ENCODE measurements at regions not wholly inside any gene's neighbourhood (a gene's known extent, or its start where the extent isn't known, plus 50 kb on each side); places are given as distances from the start of the nearest gene placed in this dataset.

DNA sequence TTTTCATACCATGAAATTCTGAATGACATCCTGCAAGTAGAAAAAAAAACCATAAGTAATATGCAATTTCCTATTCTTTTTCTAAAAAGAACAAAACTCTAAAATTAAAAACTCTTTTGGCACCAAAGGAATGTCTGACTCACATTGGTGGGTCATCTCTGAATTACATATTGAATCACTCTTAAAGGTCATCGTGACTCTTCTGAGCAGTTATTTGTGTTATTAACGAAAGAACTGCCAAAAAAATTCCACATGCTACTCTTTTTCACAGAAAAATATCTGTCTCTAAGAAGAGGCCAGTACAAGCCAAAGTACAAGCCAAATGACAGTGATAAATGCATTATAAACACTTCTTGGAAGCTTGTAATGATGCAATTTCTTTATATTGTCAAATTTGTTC lies 282.2 kb downstream of the GUCY2F start:
- Mint-ChIP-seq H3K36me3 (no peaks in the 10 kb centered on the region), H3K27ac (no peak overlapping the region), H3K27me3 (ENCODE audit: low read depth) (no peaks in the 10 kb centered on the region), H3K9me3 (peaks cover 21% of the 10 kb centered on the region), H3K4me3 (no peak overlapping the region), H3K4me1 (no peaks in the 10 kb centered on the region)
- no peak for DNase-seq (ENCODE audit: low spot score in 2 of 2, unreplicated experiment in 2 of 2)
- TF ChIP-seq, protein P1, sequence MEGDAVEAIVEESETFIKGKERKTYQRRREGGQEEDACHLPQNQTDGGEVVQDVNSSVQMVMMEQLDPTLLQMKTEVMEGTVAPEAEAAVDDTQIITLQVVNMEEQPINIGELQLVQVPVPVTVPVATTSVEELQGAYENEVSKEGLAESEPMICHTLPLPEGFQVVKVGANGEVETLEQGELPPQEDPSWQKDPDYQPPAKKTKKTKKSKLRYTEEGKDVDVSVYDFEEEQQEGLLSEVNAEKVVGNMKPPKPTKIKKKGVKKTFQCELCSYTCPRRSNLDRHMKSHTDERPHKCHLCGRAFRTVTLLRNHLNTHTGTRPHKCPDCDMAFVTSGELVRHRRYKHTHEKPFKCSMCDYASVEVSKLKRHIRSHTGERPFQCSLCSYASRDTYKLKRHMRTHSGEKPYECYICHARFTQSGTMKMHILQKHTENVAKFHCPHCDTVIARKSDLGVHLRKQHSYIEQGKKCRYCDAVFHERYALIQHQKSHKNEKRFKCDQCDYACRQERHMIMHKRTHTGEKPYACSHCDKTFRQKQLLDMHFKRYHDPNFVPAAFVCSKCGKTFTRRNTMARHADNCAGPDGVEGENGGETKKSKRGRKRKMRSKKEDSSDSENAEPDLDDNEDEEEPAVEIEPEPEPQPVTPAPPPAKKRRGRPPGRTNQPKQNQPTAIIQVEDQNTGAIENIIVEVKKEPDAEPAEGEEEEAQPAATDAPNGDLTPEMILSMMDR (IDR thresholded peaks at IDR 0.05; ENCODE audit: unreplicated experiment): no peak

DNA sequence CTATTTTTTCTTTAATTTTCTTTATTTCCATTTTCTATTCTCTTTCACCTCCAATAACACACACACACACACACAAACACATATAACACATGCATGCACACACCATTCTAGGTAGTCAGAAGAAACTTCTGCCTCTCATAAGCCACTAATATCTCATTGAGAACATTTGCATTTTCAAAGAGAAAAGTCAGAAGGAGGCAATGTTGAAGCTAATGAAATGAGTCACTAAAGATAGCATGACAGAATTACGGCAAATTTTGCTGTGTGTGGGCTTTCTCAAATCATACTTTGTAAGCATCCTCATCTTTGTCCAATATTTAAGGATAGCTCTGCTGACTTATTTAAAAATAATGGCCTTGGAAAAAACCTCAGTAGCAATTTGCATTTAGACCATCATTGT lies 291.3 kb downstream of the GUCY2F start:
- H3K4me1 Mint-ChIP-seq: no peaks in the 10 kb centered on the region
- peaks cover 11% of the 10 kb centered on the region for H3K9me3 Mint-ChIP-seq
- H3K27ac Mint-ChIP-seq: no peak overlapping the region
- DNase-seq (ENCODE audit: low spot score in 2 of 2, unreplicated experiment in 2 of 2): no peak
- H3K27me3 Mint-ChIP-seq (ENCODE audit: low read depth): no peaks in the 10 kb centered on the region
- no peaks in the 10 kb centered on the region for H3K36me3 Mint-ChIP-seq
- no peak overlapping the region for H3K4me3 Mint-ChIP-seq
- TF ChIP-seq, protein P1 (IDR thresholded peaks at IDR 0.05; ENCODE audit: unreplicated experiment): no peak

DNA sequence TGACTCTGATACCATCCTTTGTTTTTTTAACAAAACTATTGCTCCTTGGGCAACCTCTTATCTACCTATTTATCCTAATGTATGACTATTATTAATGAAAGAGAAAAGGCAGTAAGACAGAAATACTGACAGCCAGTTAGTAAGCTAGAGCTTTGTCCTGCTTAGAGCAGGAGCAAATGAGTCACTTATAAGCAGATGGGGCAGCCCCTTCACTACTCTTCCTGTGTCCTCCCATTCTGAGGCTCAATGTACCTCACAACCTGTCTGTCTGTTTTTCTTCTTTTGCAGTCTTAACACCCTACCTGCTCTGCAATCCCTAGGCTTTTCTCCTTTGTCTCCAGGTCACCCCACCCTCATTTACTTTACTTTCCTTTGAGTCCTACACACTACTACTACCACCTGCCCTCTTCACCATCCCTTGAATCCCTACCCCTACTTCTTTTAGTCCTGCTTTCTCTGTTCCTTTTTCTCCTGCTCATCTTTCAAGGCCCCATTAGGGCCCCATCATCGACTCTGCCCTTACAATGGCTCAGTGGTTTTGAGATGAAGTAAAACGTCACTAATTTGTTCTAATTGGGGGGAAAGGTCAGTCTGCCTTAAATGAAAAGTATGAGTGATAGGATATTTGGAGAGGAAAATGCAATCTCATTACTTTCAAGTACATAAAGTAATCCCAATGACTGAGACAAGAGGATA lies 294.3 kb downstream of the GUCY2F start:
- TF ChIP-seq, protein P1 (IDR thresholded peaks at IDR 0.05; ENCODE audit: unreplicated experiment): no peak
- no peak for DNase-seq (ENCODE audit: low spot score in 2 of 2, unreplicated experiment in 2 of 2)
- Mint-ChIP-seq H3K27me3 (ENCODE audit: low read depth) (no peaks in the 10 kb centered on the region), H3K36me3 (no peaks in the 10 kb centered on the region), H3K4me3 (no peak overlapping the region), H3K4me1 (no peaks in the 10 kb centered on the region), H3K27ac (no peak overlapping the region), H3K9me3 (no peaks in the 10 kb centered on the region)

DNA sequence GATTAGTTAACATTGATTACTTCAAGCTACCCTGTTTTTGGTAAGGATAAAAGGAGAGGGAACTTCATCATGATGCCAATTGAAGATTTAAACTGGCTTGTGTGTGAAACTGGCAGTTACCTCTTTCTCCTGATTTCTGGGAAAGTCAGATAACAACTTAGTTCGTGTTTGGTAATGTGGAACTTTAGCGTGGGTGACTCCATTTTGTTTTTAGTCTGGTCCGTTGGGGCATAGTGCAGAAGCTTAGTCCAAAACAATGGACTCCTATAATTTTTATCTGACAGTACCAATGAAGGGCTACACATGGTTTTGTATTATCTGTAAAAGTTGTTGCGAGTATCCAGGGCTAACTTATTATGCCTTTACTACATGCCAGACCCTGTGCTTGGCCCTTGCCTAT lies 294.9 kb downstream of the GUCY2F start:
- H3K27me3 Mint-ChIP-seq (ENCODE audit: low read depth): no peaks in the 10 kb centered on the region
- no peaks in the 10 kb centered on the region for H3K9me3 Mint-ChIP-seq
- H3K36me3 Mint-ChIP-seq: no peaks in the 10 kb centered on the region
- no peaks in the 10 kb centered on the region for H3K4me1 Mint-ChIP-seq
- TF ChIP-seq, protein P1 (IDR thresholded peaks at IDR 0.05; ENCODE audit: unreplicated experiment): no peak
- no peak for DNase-seq (ENCODE audit: low spot score in 2 of 2, unreplicated experiment in 2 of 2)
- H3K4me3 Mint-ChIP-seq: no peak overlapping the region
- H3K27ac Mint-ChIP-seq: no peak overlapping the region

DNA sequence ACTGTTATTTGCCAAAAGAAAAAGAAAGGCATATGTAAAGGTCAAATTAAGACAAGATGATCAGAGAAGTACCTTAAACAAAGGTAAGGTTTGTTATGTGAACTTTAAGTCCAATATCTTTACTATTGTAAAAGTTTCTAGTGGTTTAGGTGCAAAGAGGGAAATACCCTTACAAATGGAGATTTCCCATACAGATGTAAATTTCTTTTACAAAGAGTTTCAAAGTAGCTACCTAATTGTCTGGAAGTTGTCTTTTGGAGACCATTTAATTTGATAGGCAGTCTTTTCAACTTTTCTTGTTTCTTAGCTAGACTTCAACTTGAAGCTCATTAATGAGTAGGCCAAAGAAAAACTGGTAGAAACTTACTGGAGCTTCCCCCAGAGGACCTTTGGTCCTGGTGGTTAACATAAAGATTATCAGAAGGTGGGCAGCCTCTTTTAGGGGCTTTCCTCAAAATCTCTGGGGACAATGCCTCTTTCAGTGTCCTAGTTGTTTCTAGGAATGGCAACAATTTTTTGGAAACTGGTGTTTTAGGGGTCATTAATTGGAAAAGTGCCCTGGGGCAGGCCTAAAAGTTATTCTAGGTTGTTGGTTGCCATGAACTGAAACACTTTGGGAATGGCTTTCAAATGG lies 297.3 kb downstream of the GUCY2F start:
- TF ChIP-seq, protein P1 (IDR thresholded peaks at IDR 0.05; ENCODE audit: unreplicated experiment): no peak
- H3K4me1 Mint-ChIP-seq: no peaks in the 10 kb centered on the region
- no peaks in the 10 kb centered on the region for H3K9me3 Mint-ChIP-seq
- H3K36me3 Mint-ChIP-seq: no peaks in the 10 kb centered on the region
- no peak for DNase-seq (ENCODE audit: low spot score in 2 of 2, unreplicated experiment in 2 of 2)
- no peak overlapping the region for H3K4me3 Mint-ChIP-seq
- H3K27ac Mint-ChIP-seq: no peak overlapping the region
- H3K27me3 Mint-ChIP-seq (ENCODE audit: low read depth): no peaks in the 10 kb centered on the region

All from mesothelial cell of epicardium (in vitro differentiated cells).